ENCODE measurements at regions not wholly inside any gene's neighbourhood (a gene's known extent, or its start where the extent isn't known, plus 50 kb on each side); places are given as distances from the start of the nearest gene placed in this dataset.

- DNase-seq = no peak
Measured at GRCh38 chr15:31925541-31925940, 104.8 kb upstream of the CHRNA7 start.

- DNase-seq = no peak
Measured at GRCh38 chr15:31930967-31931366, 99.3 kb upstream of the CHRNA7 start.

GRCh38 chr15:31932576-31932975 is 97.7 kb upstream of the CHRNA7 start:
- DNase-seq = no peak

DNA sequence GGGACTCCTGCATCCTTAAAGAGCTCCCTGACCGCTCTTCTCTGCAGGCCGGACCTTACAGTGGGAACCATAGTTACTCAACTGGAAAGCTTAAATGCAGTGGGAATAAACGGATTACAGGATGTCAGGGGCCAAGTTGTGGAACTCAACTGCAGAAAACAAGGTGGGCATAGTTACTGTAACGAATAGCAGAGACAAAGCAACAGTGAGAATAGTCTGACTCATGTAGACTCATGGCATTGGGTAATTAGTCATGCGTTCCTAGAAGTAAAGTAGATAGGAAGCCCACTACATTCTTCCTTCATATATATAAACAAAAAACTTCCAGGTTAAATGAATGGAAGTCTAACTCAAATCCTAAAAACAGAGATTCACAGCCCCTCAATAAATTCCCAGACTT is 95.5 kb upstream of the CHRNA7 start:
- no peak for DNase-seq

DNA sequence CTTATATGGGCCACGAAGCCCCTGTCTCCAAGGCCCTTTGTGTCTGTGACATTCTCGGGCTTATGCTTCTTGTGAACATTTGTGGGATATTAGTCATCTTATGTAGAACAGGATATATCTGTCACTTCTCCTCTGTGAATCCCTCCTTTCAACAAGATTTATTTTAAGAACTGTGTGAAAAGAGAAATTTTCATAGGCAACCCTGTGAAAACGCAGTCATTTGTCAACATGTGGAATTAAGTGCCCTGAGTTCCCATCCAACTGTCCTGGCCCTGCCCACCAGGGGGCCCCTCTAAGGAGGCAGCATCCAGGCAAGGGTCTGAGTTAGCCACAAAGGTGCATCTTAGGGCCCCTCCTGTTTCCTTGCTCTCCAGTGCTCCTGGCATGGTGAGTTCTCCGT is 76.8 kb upstream of the CHRNA7 start:
- DNase-seq = no peak

DNA sequence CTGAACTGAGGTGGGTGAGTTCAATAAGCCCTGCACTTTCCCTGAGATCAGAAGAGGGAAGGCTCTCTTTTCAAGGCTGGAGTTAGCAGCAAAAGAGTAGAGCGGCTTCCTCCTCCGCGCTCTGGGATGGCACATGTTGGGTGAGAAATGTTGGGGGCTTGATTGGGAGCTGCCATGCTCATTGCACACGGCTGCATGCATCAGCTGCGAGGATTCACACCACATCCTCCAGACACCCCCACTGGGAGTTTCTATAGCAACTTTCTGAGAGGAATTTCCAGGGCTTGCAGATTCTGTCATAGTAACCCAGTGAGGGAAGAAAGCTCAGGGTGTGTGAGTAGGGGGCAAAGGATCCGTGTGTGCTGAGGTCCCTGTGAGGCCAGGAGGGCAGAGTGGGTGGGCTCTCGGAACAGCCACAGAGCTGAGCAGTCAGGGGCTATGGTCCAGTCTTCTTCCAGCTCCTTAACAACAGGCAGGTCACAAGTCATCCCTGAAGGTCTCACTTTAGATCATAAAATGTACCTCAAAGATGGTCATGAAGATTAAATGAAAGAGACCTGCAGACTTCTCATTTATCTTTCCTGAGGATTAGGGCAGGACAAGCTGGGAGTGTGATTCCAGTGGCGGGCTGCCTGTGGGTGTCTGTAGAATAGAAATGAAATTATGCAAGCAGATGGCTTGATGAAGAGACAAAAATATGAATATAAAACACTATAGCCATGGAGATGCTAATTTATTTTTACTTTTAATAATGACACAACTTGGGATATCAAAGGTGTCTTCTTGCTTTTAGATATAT is 75.7 kb upstream of the CHRNA7 start:
- DNase-seq = no peak

DNA sequence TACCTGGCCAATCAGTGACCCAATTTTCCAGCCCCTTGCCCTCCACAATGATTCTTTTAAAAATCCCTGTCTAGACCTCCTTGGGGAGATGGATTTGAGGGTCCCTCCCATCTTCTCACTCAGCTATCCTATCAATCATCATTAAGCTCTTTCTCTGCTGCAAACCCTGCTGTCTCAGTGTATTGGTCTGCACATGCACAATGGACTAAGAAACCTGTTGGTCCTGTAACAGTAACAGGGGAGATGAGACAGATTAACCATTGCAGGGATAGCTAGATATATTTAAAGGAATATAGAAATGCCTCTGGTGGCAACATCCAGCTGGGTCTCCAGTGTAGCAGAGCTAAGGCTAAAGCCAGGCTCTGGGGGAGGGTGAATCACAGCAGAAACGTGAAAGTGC is 74.6 kb upstream of the CHRNA7 start:
- DNase-seq = no peak

DNA sequence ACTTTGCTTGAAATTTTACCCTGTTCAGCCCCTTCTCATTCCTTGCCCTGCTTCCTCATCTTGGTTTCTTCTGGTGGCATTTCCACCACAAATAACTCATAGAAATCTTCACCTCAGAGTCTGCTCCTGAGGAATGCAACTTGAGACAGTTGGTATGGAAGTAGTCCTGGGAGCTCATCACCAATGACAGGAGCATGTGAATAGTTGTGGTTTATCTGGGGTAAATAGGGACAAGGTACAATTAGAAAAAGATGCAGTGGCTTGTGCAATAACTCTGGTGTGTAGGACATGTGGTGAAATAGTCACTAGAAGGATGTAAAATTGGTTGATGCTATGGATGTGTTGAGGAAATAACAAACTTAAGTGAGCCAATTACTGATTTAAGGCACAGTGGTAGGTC is 72.7 kb upstream of the CHRNA7 start:
- DNase-seq = no peak

DNA sequence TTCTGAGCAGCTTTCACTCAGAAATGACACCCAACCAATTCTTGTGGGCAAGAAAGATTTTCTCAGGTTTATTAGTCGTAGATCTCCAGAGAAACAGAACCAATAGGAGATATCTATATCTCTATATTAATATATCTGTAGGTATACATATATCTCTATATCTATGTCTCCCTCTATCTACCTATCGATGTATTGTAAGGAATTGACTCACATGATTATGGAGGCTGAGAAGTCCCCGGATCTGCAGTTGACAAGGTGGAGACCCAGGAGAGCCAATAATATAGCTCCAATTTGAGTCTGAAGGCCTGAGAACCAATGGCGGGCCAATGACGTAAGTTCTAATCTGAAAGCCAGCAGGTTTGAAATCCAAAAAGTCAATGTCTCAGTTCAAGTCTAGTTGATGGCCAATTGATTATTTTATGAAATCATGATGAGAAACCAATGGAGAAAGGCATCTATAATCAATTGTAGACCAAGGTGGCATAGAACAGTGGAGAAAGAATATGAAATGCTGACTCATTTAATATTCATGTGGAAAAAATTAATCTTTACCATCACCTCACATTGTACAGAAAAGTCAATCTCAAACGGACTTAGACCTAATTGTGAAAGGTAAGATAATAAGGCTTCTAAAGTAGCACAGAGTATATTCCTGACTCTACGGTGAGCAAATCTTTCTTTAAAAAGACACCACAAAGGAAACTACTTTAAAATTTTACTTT is 65.6 kb upstream of the CHRNA7 start:
- DNase-seq = no peak

GRCh38 chr15:31970007-31970406 is 60.3 kb upstream of the CHRNA7 start:
- DNase-seq = no peak

GRCh38 chr15:31973197-31973596 is 57.1 kb upstream of the CHRNA7 start:
- no peak for DNase-seq

DNA sequence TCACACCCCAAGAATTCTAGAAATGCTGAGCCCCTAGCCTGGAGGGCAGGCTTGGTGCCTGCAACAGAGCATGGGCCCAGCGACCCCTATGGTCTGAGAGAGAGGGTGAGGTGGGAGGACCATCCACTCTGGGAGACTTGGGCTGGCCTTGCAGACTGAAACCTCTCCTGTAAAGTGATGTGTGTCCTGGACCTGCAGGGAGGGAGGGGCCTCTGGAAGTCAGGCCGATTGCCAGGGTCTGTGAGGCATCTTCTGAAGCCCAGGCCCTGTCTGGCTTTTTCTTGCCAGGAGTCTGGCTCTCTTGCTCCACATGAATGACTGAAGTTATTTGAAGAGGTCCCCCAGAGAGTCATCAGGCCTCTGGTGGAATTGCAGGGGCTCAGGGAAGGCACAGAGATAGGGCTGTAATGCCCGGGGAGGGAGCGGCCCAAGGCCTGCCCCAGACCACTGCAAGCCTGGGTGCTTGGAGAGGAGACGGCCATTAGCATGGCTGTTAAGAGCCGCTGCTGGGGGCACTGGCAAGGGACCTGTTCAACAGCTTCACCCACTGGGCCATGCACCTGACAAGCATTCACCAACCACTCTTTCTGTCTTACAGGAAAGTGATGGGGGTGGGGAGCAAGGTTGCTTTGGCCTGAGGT is 56.0 kb upstream of the CHRNA7 start:
- DNase-seq = no peak

- DNase-seq = peak; percentile 63
Measured at GRCh38 chr15:31974855-31975829, 55.2 kb upstream of the CHRNA7 start.

GRCh38 chr15:31975830-31976229 is 54.5 kb upstream of the CHRNA7 start:
- DNase-seq = no peak

DNA sequence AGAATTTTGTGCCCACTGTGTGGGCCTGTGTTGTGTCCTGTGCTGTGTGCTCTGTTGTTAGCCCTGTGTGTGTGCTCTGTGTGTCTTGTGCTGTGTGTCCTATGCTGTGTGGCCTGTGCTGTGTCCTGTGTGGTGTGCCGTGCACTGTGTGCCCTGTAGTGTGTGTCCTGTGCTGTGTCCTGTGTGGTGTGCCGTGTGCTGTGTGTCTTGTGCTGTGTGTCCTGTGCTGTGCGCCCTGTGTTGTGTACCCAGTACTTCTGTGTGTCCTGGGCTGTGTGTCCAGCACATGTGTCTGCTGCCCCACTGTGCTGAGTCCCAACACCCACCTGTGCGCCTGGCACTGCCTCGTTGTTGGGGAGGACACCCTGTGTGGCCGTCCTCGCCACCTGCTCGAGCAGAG is 53.2 kb upstream of the CHRNA7 start:
- DNase-seq = no peak

- DNase-seq = peak; percentile 68
Measured at GRCh38 chr15:31977812-31978661, 52.3 kb upstream of the CHRNA7 start.

All from activated CD4-positive, alpha-beta T cell treated with anti-CD3 and anti-CD28 coated beads, Interleukin-2, Interleukin-6, amounts not matched to agents 100 ng/mL and 50 ng/mL, durations not matched to agents 16 hours and 8 hours (primary cell).